Activated T-cell treated with anti-CD3 and anti-CD28 coated beads, Interleukin-2, amount 50 U/mL, for 72 hours (primary cell): ENCODE measurements at regions not wholly inside any gene's neighbourhood (a gene's known extent, or its start where the extent isn't known, plus 50 kb on each side); places are given as distances from the start of the nearest gene placed in this dataset.
A peak's percentile ranks its signal among the peaks of the same experiment; 100 is the strongest.
"Not testable (repeated sequence)": the region's sequence is repeated elsewhere in the genome, so short reads cannot be mapped to it uniquely, and the experiment has no call there.

ENCODE experiments used
- ATAC-seq, 2 donors: fragments of 150-1000 bp; cut with Tn5 transposase; replicated peaks in 1 of 2; 2 replicates each; pipeline ENCODE4 v1.10.0; 2021; ENCODE audit warnings: moderate library complexity in 2 of 2, mild to moderate bottlenecking in 1 of 2
- DNase-seq, 2 donors: peaks; one replicate each; pipeline ENCODE4 v3.0.0; 2021 to 2022; ENCODE audit warnings: mixed read lengths in 1 of 2
- H3K27ac Mint-ChIP-seq: one replicate; pipeline ENCODE4 v1.8.0; 2022; ENCODE audit warnings: mild to moderate bottlenecking, moderate library complexity, mixed read lengths
- H3K27me3 Mint-ChIP-seq: one replicate; pipeline ENCODE4 v1.8.0; 2022; ENCODE audit warnings: low read depth, mixed read lengths
- H3K36me3 Mint-ChIP-seq, 2 donors: one replicate each; pipeline ENCODE4 v1.8.0; 2022; ENCODE audit warnings: mixed read lengths in 2 of 2, mild to moderate bottlenecking in 1 of 2; ENCODE audit not compliant: insufficient read depth in 2 of 2
- H3K4me1 Mint-ChIP-seq: one replicate; pipeline ENCODE4 v1.8.0; 2022; ENCODE audit warnings: low read depth, mixed read lengths
- H3K4me3 Mint-ChIP-seq, 2 donors: one replicate each; pipeline ENCODE4 v1.8.0; 2022; ENCODE audit warnings: mild to moderate bottlenecking in 2 of 2, mixed read lengths in 2 of 2, moderate library complexity in 2 of 2
- H3K9me3 Mint-ChIP-seq, 2 donors: one replicate each; pipeline ENCODE4 v1.8.0; 2022; ENCODE audit warnings: mixed read lengths in 2 of 2

DNA sequence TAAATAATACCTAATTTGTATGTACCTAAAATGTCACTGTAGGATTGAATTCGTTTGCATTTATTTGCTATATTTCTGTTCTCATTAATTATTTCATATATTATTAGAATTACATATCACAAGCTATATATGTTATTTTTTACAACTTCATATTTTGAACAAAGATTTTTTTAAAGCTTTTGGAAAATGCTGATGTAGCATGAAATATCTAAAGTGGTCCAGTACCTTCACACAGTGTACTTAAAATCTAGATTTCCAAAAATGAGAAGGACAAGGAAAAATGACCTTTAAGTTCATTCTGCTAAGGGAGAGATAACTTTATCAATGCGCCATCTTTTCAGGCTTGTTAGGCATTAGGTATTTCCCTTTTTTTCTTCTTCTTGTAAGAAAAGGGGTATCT, 71.8 kb downstream of the LARP7 start:
- H3K27me3 Mint-ChIP-seq: peaks cover 38% of the 10 kb centered on the region
- H3K4me3 Mint-ChIP-seq: no peak overlapping the region
- ATAC-seq: no peak
- H3K36me3 Mint-ChIP-seq: peaks cover 4 to 5% of the 10 kb centered on the region in 2 donors
- no peak for DNase-seq
- H3K27ac Mint-ChIP-seq: no peak overlapping the region
- no peaks in the 10 kb centered on the region for H3K9me3 Mint-ChIP-seq
- H3K4me1 Mint-ChIP-seq: peaks cover 23% of the 10 kb centered on the region

DNA sequence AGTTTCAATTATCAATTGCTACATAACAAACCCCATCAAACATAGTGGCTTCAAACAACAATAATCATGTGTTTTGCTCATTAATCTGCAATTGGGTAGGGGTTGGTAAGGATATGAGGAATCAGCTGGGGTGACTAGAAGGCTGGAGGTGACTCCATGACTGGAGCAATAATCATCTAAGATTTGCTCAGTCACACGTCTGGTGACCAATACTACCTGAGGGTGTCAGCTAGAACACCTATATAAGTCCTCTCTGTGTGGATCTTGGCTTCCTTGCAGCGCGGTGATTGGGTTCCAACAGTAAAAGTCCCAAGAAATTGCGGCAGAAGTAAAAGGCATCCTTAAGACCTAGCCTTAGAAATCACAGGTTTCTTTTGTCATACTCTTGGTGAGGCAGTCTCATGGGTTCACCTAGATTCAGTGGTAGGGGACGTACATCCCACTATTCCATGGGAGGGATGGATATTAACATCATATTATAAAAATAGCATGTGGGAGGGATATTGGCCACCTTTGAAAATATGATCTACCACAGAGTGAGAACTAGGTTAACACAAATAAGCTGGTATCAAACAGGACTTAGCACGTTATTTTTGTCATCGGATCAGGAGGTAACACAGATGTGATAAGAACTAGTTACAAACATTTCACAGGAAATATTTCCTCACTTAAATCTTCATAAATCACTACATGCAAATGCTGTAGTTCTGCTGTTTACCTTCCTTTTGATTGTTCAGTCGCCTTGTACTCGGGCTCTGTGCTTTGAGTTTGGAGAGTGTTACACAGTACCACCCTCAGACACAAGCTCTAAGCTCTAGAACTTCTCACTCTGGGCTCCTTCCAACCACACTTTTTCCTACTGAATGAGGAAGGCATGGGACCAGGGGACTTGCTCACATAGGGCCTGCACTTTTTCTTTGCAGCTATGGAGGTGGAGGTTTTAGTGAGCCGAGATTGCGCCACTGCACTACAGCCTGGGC, 78.3 kb downstream of the LARP7 start:
- Mint-ChIP-seq H3K9me3 (no peaks in the 10 kb centered on the region), H3K36me3 (no peaks in the 10 kb centered on the region), H3K27me3 (peaks cover 6% of the 10 kb centered on the region), H3K4me3 (no peak overlapping the region), H3K27ac (no peak overlapping the region), H3K4me1 (no peaks in the 10 kb centered on the region)
- ATAC-seq (no peak), DNase-seq (no peak)

- no peak for DNase-seq
- no peaks in the 10 kb centered on the region for H3K9me3 Mint-ChIP-seq
- H3K27me3 Mint-ChIP-seq: peaks cover 18% of the 10 kb centered on the region
Observed at GRCh38 chr4:112717856-112718255, 80.9 kb downstream of the LARP7 start.

DNA sequence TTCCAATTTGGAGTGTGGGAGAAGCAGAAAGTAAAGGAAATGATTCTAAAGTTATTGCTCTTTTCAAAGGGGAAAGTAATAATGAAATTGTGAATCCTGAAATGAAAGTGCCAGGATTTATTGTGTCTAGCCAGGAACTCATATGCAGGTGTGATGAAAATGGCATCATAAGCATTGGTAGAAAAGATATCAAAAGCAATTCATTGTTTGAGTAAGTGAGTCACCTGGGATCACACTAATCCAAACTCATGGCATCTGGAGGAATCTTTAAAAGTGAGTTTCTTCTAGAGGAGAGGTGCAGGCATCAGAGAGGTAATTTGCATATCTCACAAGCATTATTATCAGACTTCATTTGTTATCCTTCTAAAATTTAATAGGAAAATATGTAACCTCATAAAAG, 84.7 kb downstream of the LARP7 start:
- Mint-ChIP-seq H3K4me3 (no peak overlapping the region), H3K27ac (no peak overlapping the region), H3K4me1 (no peaks in the 10 kb centered on the region), H3K27me3 (peaks cover 18% of the 10 kb centered on the region), H3K36me3 (no peaks in the 10 kb centered on the region), H3K9me3 (no peaks in the 10 kb centered on the region)
- DNase-seq (no peak), ATAC-seq (no peak)

More at GRCh38 chr4:112717856-112718255, 80.9 kb downstream of the LARP7 start:
- H3K36me3 Mint-ChIP-seq: no peaks in the 10 kb centered on the region
- no peaks in the 10 kb centered on the region for H3K4me1 Mint-ChIP-seq
- no peak overlapping the region for H3K27ac Mint-ChIP-seq
- no peak overlapping the region for H3K4me3 Mint-ChIP-seq
- ATAC-seq: no peak

GRCh38 chr4:112726041-112726440, 89.1 kb downstream of the LARP7 start:
- Mint-ChIP-seq H3K27me3 (peaks cover 12% of the 10 kb centered on the region), H3K36me3 (no peaks in the 10 kb centered on the region), H3K9me3 (no peaks in the 10 kb centered on the region), H3K27ac (no peak overlapping the region), H3K4me1 (no peaks in the 10 kb centered on the region), H3K4me3 (no peak overlapping the region)
- no peak for DNase-seq
- no peak for ATAC-seq

DNA sequence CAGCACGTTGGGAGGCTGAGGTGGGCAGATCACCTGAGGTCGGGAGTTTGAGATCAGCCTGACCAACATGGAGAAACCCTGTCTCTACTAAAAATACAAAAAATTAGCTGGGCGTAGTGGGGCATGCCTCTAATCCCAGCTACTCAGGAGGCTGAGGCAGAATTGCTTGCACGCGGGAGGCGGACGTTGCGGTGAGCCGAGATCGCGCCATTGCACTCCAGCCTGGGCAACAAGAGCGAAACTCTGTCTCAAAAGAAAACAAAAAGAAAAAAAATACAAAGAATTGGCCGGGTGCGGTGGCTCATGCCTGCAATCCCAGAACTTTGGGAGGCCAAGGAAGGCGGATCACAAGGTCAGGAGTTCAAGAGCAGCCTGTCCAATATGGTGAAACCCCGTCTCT, 90.8 kb downstream of the LARP7 start:
- H3K4me3 Mint-ChIP-seq, H3K9me3 Mint-ChIP-seq, H3K36me3 Mint-ChIP-seq, H3K4me1 Mint-ChIP-seq, H3K27ac Mint-ChIP-seq, H3K27me3 Mint-ChIP-seq, DNase-seq, ATAC-seq: not testable (repeated sequence)

GRCh38 chr4:112731715-112732114, 94.8 kb downstream of the LARP7 start:
- no peaks in the 10 kb centered on the region for H3K27me3 Mint-ChIP-seq
- H3K36me3 Mint-ChIP-seq: no peaks in the 10 kb centered on the region
- ATAC-seq: no peak
- H3K4me3 Mint-ChIP-seq: no peak overlapping the region
- no peak for DNase-seq
- no peaks in the 10 kb centered on the region for H3K9me3 Mint-ChIP-seq
- peaks cover 20% of the 10 kb centered on the region for H3K4me1 Mint-ChIP-seq
- no peak overlapping the region for H3K27ac Mint-ChIP-seq

DNA sequence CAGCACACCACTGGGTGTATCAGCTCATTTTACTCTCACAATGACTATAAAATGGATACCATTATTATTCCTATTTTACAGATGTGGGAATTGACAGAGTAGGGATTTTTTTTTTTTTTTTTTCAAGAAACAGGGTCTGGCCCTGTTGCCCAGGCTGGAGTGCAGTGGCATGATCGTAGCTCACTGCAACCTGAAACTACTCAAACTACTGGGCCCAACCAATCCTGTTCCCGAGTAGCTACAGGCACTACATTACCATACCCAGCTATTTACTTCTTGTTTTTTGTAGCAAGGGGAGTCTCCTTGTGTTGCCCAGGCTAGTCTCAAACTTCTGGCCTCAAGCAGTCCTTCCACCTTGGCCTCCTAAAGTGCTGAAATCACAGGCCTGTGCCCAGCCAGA, 95.2 kb downstream of the LARP7 start:
- no peak for ATAC-seq
- no peaks in the 10 kb centered on the region for H3K36me3 Mint-ChIP-seq

DNA sequence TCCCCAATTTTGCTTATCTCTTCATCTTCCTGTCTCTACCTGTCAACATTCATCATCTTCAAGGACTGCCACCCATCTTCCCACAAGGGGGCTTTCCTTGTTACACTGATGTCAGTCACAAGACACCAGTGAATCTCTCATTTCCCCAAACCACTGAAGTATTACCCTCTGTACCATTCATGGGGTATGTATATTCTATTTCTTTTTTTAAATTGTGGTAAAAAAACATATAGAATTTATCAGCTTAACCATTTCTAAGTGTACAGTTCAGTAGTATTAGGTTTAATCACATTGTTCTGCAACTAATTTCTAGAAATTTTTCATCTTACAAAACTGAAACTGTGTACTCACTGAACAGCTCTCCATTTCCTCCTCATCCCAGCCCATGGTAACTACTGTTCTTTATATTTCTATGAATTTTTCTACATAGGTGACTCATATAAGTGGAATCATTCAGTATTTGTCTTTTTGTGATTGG, 98.6 kb downstream of the LARP7 start:
- peaks cover 25% of the 10 kb centered on the region for H3K4me1 Mint-ChIP-seq
- H3K4me3 Mint-ChIP-seq: peak overlapping the region; percentile 16 to 51
- H3K9me3 Mint-ChIP-seq: no peaks in the 10 kb centered on the region
- ATAC-seq: peak; percentile 78 to 80
- peak overlapping the region; percentile 44 for H3K27ac Mint-ChIP-seq
- H3K36me3 Mint-ChIP-seq: no peaks in the 10 kb centered on the region
- H3K27me3 Mint-ChIP-seq: peaks cover 7% of the 10 kb centered on the region
- DNase-seq: peak; percentile 20 to 25

More for the DNA sequence above, 95.2 kb downstream of the LARP7 start:
- peaks cover 24% of the 10 kb centered on the region for H3K4me1 Mint-ChIP-seq
- no peak for DNase-seq
- H3K27ac Mint-ChIP-seq: no peak overlapping the region
- H3K4me3 Mint-ChIP-seq: no peak overlapping the region
- no peaks in the 10 kb centered on the region for H3K9me3 Mint-ChIP-seq
- H3K27me3 Mint-ChIP-seq: no peaks in the 10 kb centered on the region

DNA sequence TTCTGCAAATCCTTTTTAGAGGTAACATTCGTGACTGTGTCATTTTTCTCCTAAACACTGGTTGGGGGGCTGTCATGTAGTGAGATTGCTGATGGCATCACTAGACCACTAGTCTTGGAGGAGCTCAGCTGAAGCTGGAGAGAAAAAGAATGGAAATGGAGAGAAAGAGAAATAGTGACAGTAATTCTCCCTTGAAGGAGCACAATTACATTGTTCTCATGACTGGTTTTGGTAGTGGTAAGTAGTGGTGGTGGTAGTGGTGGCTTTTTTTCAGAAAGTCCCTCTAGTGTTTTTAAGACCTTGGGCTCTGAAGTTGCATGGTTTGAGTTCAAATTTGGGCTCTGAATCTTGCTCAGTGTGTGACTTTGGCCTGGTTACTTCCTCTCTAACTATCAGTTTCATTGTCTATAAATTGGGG, 99.8 kb downstream of the LARP7 start:
- Mint-ChIP-seq H3K36me3 (no peaks in the 10 kb centered on the region), H3K9me3 (no peaks in the 10 kb centered on the region), H3K4me1 (peaks cover 25% of the 10 kb centered on the region), H3K4me3 (peak overlapping the region in 1 of 2 donors; percentile 19), H3K27ac (peak overlapping the region; percentile 3), H3K27me3 (peaks cover 7% of the 10 kb centered on the region)
- peak; percentile 67 to 68 for ATAC-seq
- DNase-seq: peak; percentile 14 to 23

GRCh38 chr4:112739442-112739841, 102.5 kb downstream of the LARP7 start:
- peaks cover 25% of the 10 kb centered on the region for H3K4me1 Mint-ChIP-seq
- no peak for ATAC-seq
- no peaks in the 10 kb centered on the region for H3K9me3 Mint-ChIP-seq
- no peak for DNase-seq
- H3K4me3 Mint-ChIP-seq: no peak overlapping the region
- no peak overlapping the region for H3K27ac Mint-ChIP-seq
- H3K36me3 Mint-ChIP-seq: no peaks in the 10 kb centered on the region
- peaks cover 7% of the 10 kb centered on the region for H3K27me3 Mint-ChIP-seq

GRCh38 chr4:112747036-112747435, 110.1 kb downstream of the LARP7 start:
- no peak overlapping the region for H3K4me3 Mint-ChIP-seq
- H3K4me1 Mint-ChIP-seq: no peaks in the 10 kb centered on the region
- no peak overlapping the region for H3K27ac Mint-ChIP-seq
- H3K27me3 Mint-ChIP-seq: peaks cover 23% of the 10 kb centered on the region
- no peaks in the 10 kb centered on the region for H3K9me3 Mint-ChIP-seq
- no peak for ATAC-seq
- DNase-seq: no peak
- no peaks in the 10 kb centered on the region for H3K36me3 Mint-ChIP-seq

GRCh38 chr4:112748352-112748878, 111.5 kb downstream of the LARP7 start:
- peaks cover 34% of the 10 kb centered on the region for H3K27me3 Mint-ChIP-seq
- H3K4me3 Mint-ChIP-seq: no peak overlapping the region
- ATAC-seq (no peak), DNase-seq (no peak)
- no peaks in the 10 kb centered on the region for H3K4me1 Mint-ChIP-seq
- no peak overlapping the region for H3K27ac Mint-ChIP-seq
- no peaks in the 10 kb centered on the region for H3K36me3 Mint-ChIP-seq
- no peaks in the 10 kb centered on the region for H3K9me3 Mint-ChIP-seq
